Stomach (tissue), 4 donors: ENCODE measurements at regions not wholly inside any gene's neighbourhood (a gene's known extent, or its start where the extent isn't known, plus 50 kb on each side); places are given as distances from the start of the nearest gene placed in this dataset.

ENCODE experiments used
- CTCF ChIP-seq, 7 experiments: fragments of 450-650 bp in 4 of 7; fragments of 200-600 bp in 3 of 7; sonication (generic) in 3 of 7; IDR thresholded peaks; one replicate each; pipeline ENCODE4 v1.5.1; 2016 to 2019; ENCODE audit warnings: antibody characterized with exemption in 7 of 7, control low read depth in 2 of 7, mild to moderate bottlenecking in 1 of 7
- EP300 ChIP-seq: sonication (generic); formaldehyde crosslinking; IDR thresholded peaks from one replicate; pipeline ENCODE4 v1.6.1; 2017; ENCODE audit warnings: antibody characterized with exemption

- TF ChIP-seq CTCF (IDR thresholded peaks at IDR 0.05) (no peak), EP300 (no peak)
Measured at GRCh38 chr13:109668433-109669233, 117.8 kb downstream of the IRS2 start.
